ENCODE measurements at regions not wholly inside any gene's neighbourhood (a gene's known extent, or its start where the extent isn't known, plus 50 kb on each side); places are given as distances from the start of the nearest gene placed in this dataset.

GRCh38 chr6:79797912-79798311 is 149.4 kb downstream of the ELOVL4 start:
- BruUV-seq (replicated peaks): no TSS peak
- intact Hi-C loops (cut with micrococcal nuclease) (no loop called here), dilution Hi-C loops (cut with MboI; ENCODE audit: extremely low pct_ligation_motif_present, low sequenced_read_pairs) (no loop called here)
- H3K4me1 ChIP-seq (ENCODE audit: control insufficient read depth, extremely low read depth, insufficient read depth, low read length): no peaks in the 10 kb centered on the region
- H3K27me3 ChIP-seq (ENCODE audit: control insufficient read depth in 2 of 2, insufficient read depth in 2 of 2, low read length in 2 of 2): peaks cover 0 to 6% of the 10 kb centered on the region in 2 experiments
- H3K9ac ChIP-seq (replicated peaks; ENCODE audit: extremely low read depth, insufficient read depth, low read length): no peak overlapping the region
- no peaks in the 10 kb centered on the region for H4K20me1 ChIP-seq (replicated peaks; ENCODE audit: control insufficient read depth, extremely low read depth, insufficient read depth, low read length)
- no peak overlapping the region for H3K4me3 ChIP-seq (replicated peaks in 1 of 3; ENCODE audit: insufficient read depth in 1 of 3, low read depth in 1 of 3, low read length in 3 of 3)
- ChIA-PET POLR2A (no interaction called here), CTCF (no interaction called here)
- TF ChIP-seq MAX (IDR thresholded peaks at IDR 0.05; ENCODE audit: insufficient read depth, insufficient read length): no peak
- TF ChIP-seq JUN (IDR thresholded peaks at IDR 0.05; ENCODE audit: borderline replicate concordance, insufficient read depth, insufficient read length, low read depth): no peak
- no peak for DNase-seq (ENCODE audit: low read depth, low spot score)
- no peak for FAIRE-seq
- H3K4me2 ChIP-seq (ENCODE audit: insufficient read depth, low read length): no peak overlapping the region
- no peaks in the 10 kb centered on the region for H3K9me3 ChIP-seq (replicated peaks; ENCODE audit: control insufficient read depth, insufficient read depth, low read length)
- H3K9me1 ChIP-seq (replicated peaks; ENCODE audit: control insufficient read depth, extremely low read depth, insufficient read depth, low read length): no peaks in the 10 kb centered on the region
- H3K27ac ChIP-seq (ENCODE audit: insufficient read depth, low read depth, low read length): no peak overlapping the region
- H3K79me2 ChIP-seq (ENCODE audit: control insufficient read depth, insufficient read depth, low read length): no peaks in the 10 kb centered on the region
- H2AFZ ChIP-seq (ENCODE audit: low read depth, low read length): no peak overlapping the region
- no peaks in the 10 kb centered on the region for H3K36me3 ChIP-seq (ENCODE audit: control insufficient read depth in 2 of 2, extremely low read depth in 1 of 2, insufficient read depth in 2 of 2, low read length in 2 of 2)

- no peak overlapping the region for H2AFZ ChIP-seq (ENCODE audit: low read depth, low read length)
- BruUV-seq (replicated peaks): no TSS peak
- peaks cover 0 to 2% of the 10 kb centered on the region in 2 experiments for H3K27me3 ChIP-seq (ENCODE audit: control insufficient read depth in 2 of 2, insufficient read depth in 2 of 2, low read length in 2 of 2)
- no peaks in the 10 kb centered on the region for H4K20me1 ChIP-seq (replicated peaks; ENCODE audit: control insufficient read depth, extremely low read depth, insufficient read depth, low read length)
- dilution Hi-C loops (cut with MboI; ENCODE audit: extremely low pct_ligation_motif_present, low sequenced_read_pairs): no loop called here
- H3K79me2 ChIP-seq (ENCODE audit: control insufficient read depth, insufficient read depth, low read length): no peaks in the 10 kb centered on the region
- DNase-seq (ENCODE audit: low read depth, low spot score) (no peak), FAIRE-seq (no peak)
- H3K4me3 ChIP-seq (replicated peaks in 1 of 3; ENCODE audit: insufficient read depth in 1 of 3, low read depth in 1 of 3, low read length in 3 of 3): no peak overlapping the region
- no peak overlapping the region for H3K27ac ChIP-seq (ENCODE audit: insufficient read depth, low read depth, low read length)
- intact Hi-C loops (cut with micrococcal nuclease): no loop called here
- no peaks in the 10 kb centered on the region for H3K9me1 ChIP-seq (replicated peaks; ENCODE audit: control insufficient read depth, extremely low read depth, insufficient read depth, low read length)
- no peaks in the 10 kb centered on the region for H3K9me3 ChIP-seq (replicated peaks; ENCODE audit: control insufficient read depth, insufficient read depth, low read length)
- H3K4me1 ChIP-seq (ENCODE audit: control insufficient read depth, extremely low read depth, insufficient read depth, low read length): no peaks in the 10 kb centered on the region
- H3K4me2 ChIP-seq (ENCODE audit: insufficient read depth, low read length): no peak overlapping the region
- no peak overlapping the region for H3K9ac ChIP-seq (replicated peaks; ENCODE audit: extremely low read depth, insufficient read depth, low read length)
- H3K36me3 ChIP-seq (ENCODE audit: control insufficient read depth in 2 of 2, extremely low read depth in 1 of 2, insufficient read depth in 2 of 2, low read length in 2 of 2): no peaks in the 10 kb centered on the region
- TF ChIP-seq JUN (IDR thresholded peaks at IDR 0.05; ENCODE audit: borderline replicate concordance, insufficient read depth, insufficient read length, low read depth) (no peak), FOS (IDR thresholded peaks at IDR 0.05; ENCODE audit: borderline replicate concordance, insufficient read depth, low read length) (no peak), CTCF (IDR thresholded peaks at IDR 0.05; ENCODE audit: extremely low read depth in 1 of 2, insufficient read depth in 1 of 2, low read depth in 1 of 2, low read length in 2 of 2) (no peak), MAX (IDR thresholded peaks at IDR 0.05; ENCODE audit: insufficient read depth, insufficient read length) (no peak), EZH2 (IDR thresholded peaks at IDR 0.05; ENCODE audit: borderline replicate concordance, low read depth, low read length, severe bottlenecking) (no peak), GATA2 (IDR thresholded peaks at IDR 0.05; ENCODE audit: insufficient read depth, insufficient read length, low read depth, low read length) (no peak), POLR2A (IDR thresholded peaks at IDR 0.05; ENCODE audit: low read depth, low read length) (no peak), POLR2AphosphoS5 (IDR thresholded peaks at IDR 0.05; ENCODE audit: insufficient read depth, low read depth, low read length) (no peak), MYC (IDR thresholded peaks at IDR 0.05; ENCODE audit: low read depth, low read length) (no peak)
- ChIA-PET CTCF (no interaction called here), POLR2A (no interaction called here)
These were observed 150.1 kb downstream of the ELOVL4 start for GRCh38 chr6:79797163-79797764.

Data from endothelial cell of umbilical vein (primary cell).